GM12891 (cell line): ENCODE measurements at regions not wholly inside any gene's neighbourhood (a gene's known extent, or its start where the extent isn't known, plus 50 kb on each side); places are given as distances from the start of the nearest gene placed in this dataset.

Experiments used
- POLR2A ChIP-seq: IDR thresholded peaks from 2 replicates; pipeline ENCODE4 v1.6.1; 2011; ENCODE audit warnings: low read depth, low read length, control low read depth
- POLR2AphosphoS5 ChIP-seq: IDR thresholded peaks from 2 replicates; pipeline ENCODE4 v1.6.1; 2011; ENCODE audit warnings: low read depth, low read length, control low read depth
- SPI1 ChIP-seq: IDR thresholded peaks from 2 replicates; pipeline ENCODE4 v1.6.1; 2011; ENCODE audit warnings: low read depth, low read length, control low read depth
- TAF1 ChIP-seq: IDR thresholded peaks from 2 replicates; pipeline ENCODE4 v1.6.1; 2011; ENCODE audit warnings: low read depth, low read length, control low read depth

DNA sequence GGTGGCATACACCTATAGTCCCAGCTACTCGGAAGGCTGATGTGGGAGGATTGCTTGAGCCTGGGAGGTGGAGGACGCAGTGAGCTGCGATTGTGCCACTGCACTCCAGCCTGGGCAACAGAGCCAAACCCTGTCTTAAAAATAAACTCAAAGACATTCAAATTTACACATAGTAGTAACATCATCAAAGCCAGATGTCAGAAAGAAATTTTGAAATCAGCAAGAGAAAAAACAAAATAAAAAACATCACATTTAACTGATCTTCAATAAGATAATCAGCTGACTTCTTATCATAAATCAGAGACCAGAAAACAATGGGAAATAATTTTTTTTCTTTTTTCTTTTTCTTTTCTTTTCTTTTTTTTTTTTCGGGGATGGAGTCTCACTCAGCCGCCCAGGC is 78.9 kb upstream of the ZCCHC13 start:
- TF ChIP-seq POLR2A (no peak), POLR2AphosphoS5 (no peak), TAF1 (no peak), SPI1 (no peak)
